OCI-LY3 (cell line): ENCODE measurements at regions not wholly inside any gene's neighbourhood (a gene's known extent, or its start where the extent isn't known, plus 50 kb on each side); places are given as distances from the start of the nearest gene placed in this dataset.
A peak's percentile ranks its signal among the peaks of the same experiment; 100 is the strongest.

Source experiments
- H2AFZ ChIP-seq: fragments of 200-600, 300-600 bp; shearing (Covaris generic); 2 replicates; pipeline ENCODE4 v1.6.0; 2014; ENCODE audit warnings: antibody characterized with exemption, low read depth, low read length
- H3K27ac ChIP-seq: fragments of 200-600, 300-600 bp; sonication (generic); 2 replicates; pipeline ENCODE4 v1.5.1; 2014; ENCODE audit warnings: mild to moderate bottlenecking, low read length, moderate library complexity, mixed read lengths
- H3K27me3 ChIP-seq: fragments of 200-600, 300-600 bp; sonication (generic); 2 replicates; pipeline ENCODE4 v1.6.1; 2014; ENCODE audit warnings: low read depth, low read length, mixed read lengths
- H3K36me3 ChIP-seq: fragments of 200-600, 300-600 bp; sonication (generic); replicated peaks from 2 replicates; pipeline ENCODE3; 2014; ENCODE audit warnings: low read depth, low read length, mixed read lengths
- H3K4me1 ChIP-seq: fragments of 300-600, 200-600 bp; sonication (generic); 2 replicates; pipeline ENCODE4 v1.6.1; 2014; ENCODE audit warnings: low read length, mixed read lengths
- H3K4me2 ChIP-seq: fragments of 200-600, 300-600 bp; sonication (generic); 2 replicates; pipeline ENCODE4 v1.6.1; 2014; ENCODE audit warnings: low read length, mixed read lengths
- H3K4me3 ChIP-seq: fragments of 300-600, 200-600 bp; sonication (generic); 2 replicates; pipeline ENCODE4 v1.5.1; 2014; ENCODE audit warnings: antibody characterized with exemption, mild to moderate bottlenecking, low read length, moderate library complexity
- H3K79me2 ChIP-seq: fragments of 300-600, 200-600 bp; shearing (Covaris generic); 2 replicates; pipeline ENCODE4 v1.6.1; 2014; ENCODE audit warnings: mild to moderate bottlenecking, low read length, mixed read lengths
- H3K9ac ChIP-seq: fragments of 300-600, 200-600 bp; shearing (Covaris generic); 2 replicates; pipeline ENCODE4 v1.6.0; 2014; ENCODE audit warnings: mild to moderate bottlenecking, low read length, moderate library complexity
- H3K9me3 ChIP-seq: fragments of 200-600, 300-600 bp; shearing (Covaris generic); 2 replicates; pipeline ENCODE4 v1.6.1; 2014; ENCODE audit warnings: low read length, mixed read lengths; ENCODE audit not compliant: insufficient read depth
- H4K20me1 ChIP-seq: fragments of 200-600, 300-600 bp; sonication (generic); 2 replicates; pipeline ENCODE4 v1.6.1; 2016; ENCODE audit warnings: low read length, mixed read lengths; ENCODE audit not compliant: insufficient read depth
- EZH2phosphoT487 ChIP-seq: fragments of 200-600 bp; shearing (Covaris generic); IDR thresholded peaks from 2 replicates; pipeline ENCODE4 v1.6.1; 2018; ENCODE audit warnings: antibody characterized with exemption, mixed run types, low read depth
- TF ChIP-seq, protein P1 (sequence below): fragments of 200-600, 300-600 bp; sonication (generic); IDR thresholded peaks from 2 replicates; pipeline ENCODE4 v1.5.1; 2014; ENCODE audit warnings: antibody characterized with exemption, low read length, low read depth

DNA sequence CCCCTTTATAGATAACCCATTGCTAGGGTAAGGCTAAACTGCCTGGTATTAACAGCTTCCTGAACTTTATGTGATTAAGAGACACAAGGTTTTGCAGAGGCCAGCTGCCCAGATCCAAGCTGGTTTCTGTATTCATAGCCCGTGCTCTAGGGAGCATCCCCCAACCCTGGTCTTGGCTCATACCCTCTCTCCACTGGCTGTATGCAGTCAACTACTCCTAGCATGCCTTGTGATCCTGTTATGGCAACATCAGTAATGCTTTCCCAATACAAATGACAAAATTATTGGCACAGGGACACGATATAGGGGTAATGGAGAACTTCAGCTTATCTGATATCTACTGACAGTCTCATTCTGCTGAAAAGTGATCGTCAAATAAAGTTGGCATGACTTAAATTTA, 202.8 kb upstream of the MKLN1 start:
- Histone ChIP-seq H3K36me3 (no peaks in the 10 kb centered on the region), H3K4me2 (peak overlapping the region; percentile 46; the same call in 1 of the 2 replicates), H3K4me1 (peaks cover 27% of the 10 kb centered on the region), H2AFZ (no peak overlapping the region), H3K79me2 (no peaks in the 10 kb centered on the region), H3K27me3 (peaks cover 12% of the 10 kb centered on the region), H4K20me1 (no peaks in the 10 kb centered on the region), H3K9ac (no peak overlapping the region), H3K4me3 (no peak overlapping the region), H3K27ac (no peak overlapping the region), H3K9me3 (peaks cover 12% of the 10 kb centered on the region; the same call in 1 of the 2 replicates)
- no peak for TF ChIP-seq EZH2phosphoT487
- TF ChIP-seq, protein P1, sequence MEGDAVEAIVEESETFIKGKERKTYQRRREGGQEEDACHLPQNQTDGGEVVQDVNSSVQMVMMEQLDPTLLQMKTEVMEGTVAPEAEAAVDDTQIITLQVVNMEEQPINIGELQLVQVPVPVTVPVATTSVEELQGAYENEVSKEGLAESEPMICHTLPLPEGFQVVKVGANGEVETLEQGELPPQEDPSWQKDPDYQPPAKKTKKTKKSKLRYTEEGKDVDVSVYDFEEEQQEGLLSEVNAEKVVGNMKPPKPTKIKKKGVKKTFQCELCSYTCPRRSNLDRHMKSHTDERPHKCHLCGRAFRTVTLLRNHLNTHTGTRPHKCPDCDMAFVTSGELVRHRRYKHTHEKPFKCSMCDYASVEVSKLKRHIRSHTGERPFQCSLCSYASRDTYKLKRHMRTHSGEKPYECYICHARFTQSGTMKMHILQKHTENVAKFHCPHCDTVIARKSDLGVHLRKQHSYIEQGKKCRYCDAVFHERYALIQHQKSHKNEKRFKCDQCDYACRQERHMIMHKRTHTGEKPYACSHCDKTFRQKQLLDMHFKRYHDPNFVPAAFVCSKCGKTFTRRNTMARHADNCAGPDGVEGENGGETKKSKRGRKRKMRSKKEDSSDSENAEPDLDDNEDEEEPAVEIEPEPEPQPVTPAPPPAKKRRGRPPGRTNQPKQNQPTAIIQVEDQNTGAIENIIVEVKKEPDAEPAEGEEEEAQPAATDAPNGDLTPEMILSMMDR: no peak

- H3K4me3 ChIP-seq: no peak overlapping the region
- no peak overlapping the region for H3K4me2 ChIP-seq
- no peaks in the 10 kb centered on the region for H3K36me3 ChIP-seq
- H4K20me1 ChIP-seq: no peaks in the 10 kb centered on the region
- 0 out of 2 replicates have a peak overlapping the region, but pooled peaks have one; percentile 26 for H2AFZ ChIP-seq
- TF ChIP-seq, protein P1: no peak
- TF ChIP-seq EZH2phosphoT487: no peak
- no peak overlapping the region for H3K27ac ChIP-seq
- H3K27me3 ChIP-seq: peaks cover 1% of the 10 kb centered on the region; the same call in 1 of the 2 replicates
- H3K79me2 ChIP-seq: no peaks in the 10 kb centered on the region
- H3K4me1 ChIP-seq: peaks cover 5% of the 10 kb centered on the region; the same call in 1 of the 2 replicates
- no peaks in the 10 kb centered on the region for H3K9me3 ChIP-seq
- no peak overlapping the region for H3K9ac ChIP-seq
These were observed 197.4 kb upstream of the MKLN1 start for GRCh38 chr7:131130324-131130723.

- TF ChIP-seq EZH2phosphoT487: no peak
- TF ChIP-seq, protein P1: no peak
These were observed 196.5 kb upstream of the MKLN1 start for GRCh38 chr7:131131012-131131745.

GRCh38 chr7:131131746-131132431, 195.8 kb upstream of the MKLN1 start:
- Histone ChIP-seq H3K4me2 (no peak overlapping the region), H2AFZ (no peak overlapping the region), H3K4me1 (peaks cover 5% of the 10 kb centered on the region; the same call in 1 of the 2 replicates), H3K27me3 (no peaks in the 10 kb centered on the region), H4K20me1 (no peaks in the 10 kb centered on the region), H3K79me2 (no peaks in the 10 kb centered on the region), H3K36me3 (no peaks in the 10 kb centered on the region), H3K4me3 (no peak overlapping the region), H3K9ac (no peak overlapping the region), H3K27ac (no peak overlapping the region), H3K9me3 (no peaks in the 10 kb centered on the region)
- TF ChIP-seq, protein P1: no peak
- no peak for TF ChIP-seq EZH2phosphoT487

More at GRCh38 chr7:131131012-131131745, 196.5 kb upstream of the MKLN1 start:
- no peaks in the 10 kb centered on the region for H3K9me3 ChIP-seq
- H3K4me2 ChIP-seq: no peak overlapping the region
- H2AFZ ChIP-seq: no peak overlapping the region
- H3K36me3 ChIP-seq: no peaks in the 10 kb centered on the region
- no peak overlapping the region for H3K4me3 ChIP-seq
- H3K79me2 ChIP-seq: no peaks in the 10 kb centered on the region
- peaks cover 5% of the 10 kb centered on the region; the same call in 1 of the 2 replicates for H3K4me1 ChIP-seq
- no peaks in the 10 kb centered on the region for H4K20me1 ChIP-seq
- H3K9ac ChIP-seq: no peak overlapping the region
- H3K27me3 ChIP-seq: no peaks in the 10 kb centered on the region
- H3K27ac ChIP-seq: no peak overlapping the region
